C4-2B (cell line): ENCODE measurements at regions not wholly inside any gene's neighbourhood (a gene's known extent, or its start where the extent isn't known, plus 50 kb on each side); places are given as distances from the start of the nearest gene placed in this dataset.

ENCODE experiments used
- CTCF ChIP-seq: fragments of 450-650 bp; conservative IDR thresholded peaks from 2 replicates; pipeline ENCODE4 v1.5.1; 2017; ENCODE audit warnings: mild to moderate bottlenecking
- ZFX ChIP-seq: fragments of 450-650 bp; IDR thresholded peaks from 2 replicates; pipeline ENCODE4 v1.6.1; 2017

- TF ChIP-seq CTCF = no peak
- TF ChIP-seq ZFX = no peak
These were observed 217.9 kb downstream of the NOVA1 start for GRCh38 chr14:26379951-26380350.
